HuH-7.5 (cell line): ENCODE measurements at regions not wholly inside any gene's neighbourhood (a gene's known extent, or its start where the extent isn't known, plus 50 kb on each side); places are given as distances from the start of the nearest gene placed in this dataset.
"Not testable (repeated sequence)": the region's sequence is repeated elsewhere in the genome, so short reads cannot be mapped to it uniquely, and the experiment has no call there.

Experiments
- DNase-seq: peaks from one replicate; pipeline ENCODE4 v3.0.0; 2011; ENCODE audit warnings: low spot score

DNA sequence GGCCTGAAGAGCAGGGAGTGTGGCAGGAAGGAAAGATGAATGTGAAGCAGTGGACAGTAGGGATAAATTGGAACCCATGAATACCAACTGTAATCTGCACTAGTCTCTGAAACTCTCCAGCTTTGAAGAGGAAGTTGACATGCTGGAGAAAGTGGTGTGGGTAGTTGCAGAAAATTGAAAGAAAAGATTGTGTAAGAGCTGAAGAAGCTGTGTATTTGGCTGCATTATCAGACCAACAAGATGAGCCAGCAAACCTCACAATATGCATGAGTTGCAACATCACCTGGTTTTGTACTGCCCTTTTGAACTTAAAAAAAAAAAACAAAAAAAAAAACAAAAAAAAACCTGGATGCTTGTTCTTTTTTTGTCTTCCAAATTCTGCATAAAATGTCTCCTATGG, 921.9 kb upstream of the EYS start:
- no peak for DNase-seq

- DNase-seq = no peak
Measured at GRCh38 chr6:66623050-66623449, 916.0 kb upstream of the EYS start.

- no peak for DNase-seq
Measured at GRCh38 chr6:66605971-66606370, 898.9 kb upstream of the EYS start.

DNA sequence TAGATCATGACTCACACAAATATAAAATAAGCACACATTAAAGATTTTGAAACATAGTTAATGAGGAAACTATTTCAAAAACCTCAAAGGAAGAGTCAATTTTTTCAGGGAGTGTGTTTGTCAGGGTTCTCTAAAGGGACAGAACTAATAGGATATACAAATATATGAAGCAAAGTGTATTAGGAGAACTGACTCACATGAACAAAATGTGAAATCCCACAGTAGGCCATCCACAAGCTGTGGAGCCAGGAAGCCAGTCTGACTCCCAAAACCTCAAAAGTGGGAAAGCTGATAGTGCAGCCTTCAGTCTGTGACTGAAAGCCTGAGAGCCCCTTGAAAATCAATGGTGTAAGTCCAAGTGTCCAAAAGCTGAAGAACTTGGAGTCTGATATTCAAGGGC, 898.0 kb upstream of the EYS start:
- DNase-seq = no peak

DNA sequence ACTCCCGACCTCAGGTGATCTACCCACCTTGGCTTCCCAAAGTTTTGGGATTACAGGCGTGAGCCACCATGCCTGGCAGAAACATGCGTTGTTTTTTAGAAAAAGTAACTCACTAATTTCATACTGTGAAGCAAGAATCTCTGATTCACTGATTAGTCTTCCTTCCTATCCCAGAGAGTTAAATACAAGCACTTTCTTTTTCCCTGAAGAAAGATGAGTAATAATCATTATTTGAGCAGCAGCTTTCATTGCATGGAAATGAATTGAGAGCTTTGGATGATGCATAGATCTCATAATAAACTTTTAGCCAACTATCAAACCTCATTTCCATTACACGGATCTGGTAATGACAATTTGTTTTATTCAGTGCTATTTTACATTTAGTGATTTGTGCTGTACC, 892.5 kb upstream of the EYS start:
- no peak for DNase-seq

GRCh38 chr6:66578362-66578761, 871.3 kb upstream of the EYS start:
- no peak for DNase-seq

- DNase-seq = no peak
Measured at GRCh38 chr6:66568271-66568670, 861.2 kb upstream of the EYS start.

DNA sequence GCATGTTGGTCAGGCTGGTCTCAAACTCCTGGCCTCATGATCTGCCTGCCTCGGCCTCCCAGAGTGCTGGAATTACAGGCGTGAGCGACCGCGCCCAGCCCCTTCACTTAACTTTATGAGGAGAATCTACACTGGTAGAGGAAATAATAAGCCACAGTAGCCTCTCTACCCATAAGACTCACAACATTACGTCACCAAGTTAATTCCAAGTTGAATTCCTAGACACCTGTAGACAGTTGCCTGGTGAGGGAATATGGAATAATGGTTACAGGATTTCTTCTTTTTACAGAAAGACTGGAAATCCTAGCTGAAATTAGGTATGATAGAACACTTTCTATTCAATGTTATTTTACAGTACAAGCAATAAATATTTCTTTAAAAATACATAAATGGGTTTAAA, 854.5 kb upstream of the EYS start:
- DNase-seq = no peak

GRCh38 chr6:66558189-66558588, 851.2 kb upstream of the EYS start:
- no peak for DNase-seq

- DNase-seq = no peak
Measured at GRCh38 chr6:66556936-66557335, 849.9 kb upstream of the EYS start.

DNA sequence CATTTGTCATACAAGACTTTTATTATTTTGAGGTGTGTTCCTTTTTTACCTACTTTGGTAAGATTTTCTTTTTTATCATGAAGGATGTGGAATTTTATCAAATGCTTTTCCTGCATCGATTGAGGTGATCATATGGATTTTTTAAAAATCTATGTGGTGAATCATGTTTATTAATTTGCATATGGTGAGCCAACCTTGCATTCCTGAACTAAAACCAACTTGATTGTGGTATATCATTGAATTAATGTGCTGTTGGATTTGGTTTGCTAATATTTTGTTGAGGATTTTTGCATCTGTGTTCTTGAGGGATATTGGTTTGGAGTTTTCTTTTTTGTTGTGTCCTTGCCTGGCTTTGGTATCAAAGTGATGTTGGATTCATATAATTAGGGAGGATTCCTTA, 848.1 kb upstream of the EYS start:
- DNase-seq = no peak

GRCh38 chr6:66553441-66553840, 846.4 kb upstream of the EYS start:
- no peak for DNase-seq

DNA sequence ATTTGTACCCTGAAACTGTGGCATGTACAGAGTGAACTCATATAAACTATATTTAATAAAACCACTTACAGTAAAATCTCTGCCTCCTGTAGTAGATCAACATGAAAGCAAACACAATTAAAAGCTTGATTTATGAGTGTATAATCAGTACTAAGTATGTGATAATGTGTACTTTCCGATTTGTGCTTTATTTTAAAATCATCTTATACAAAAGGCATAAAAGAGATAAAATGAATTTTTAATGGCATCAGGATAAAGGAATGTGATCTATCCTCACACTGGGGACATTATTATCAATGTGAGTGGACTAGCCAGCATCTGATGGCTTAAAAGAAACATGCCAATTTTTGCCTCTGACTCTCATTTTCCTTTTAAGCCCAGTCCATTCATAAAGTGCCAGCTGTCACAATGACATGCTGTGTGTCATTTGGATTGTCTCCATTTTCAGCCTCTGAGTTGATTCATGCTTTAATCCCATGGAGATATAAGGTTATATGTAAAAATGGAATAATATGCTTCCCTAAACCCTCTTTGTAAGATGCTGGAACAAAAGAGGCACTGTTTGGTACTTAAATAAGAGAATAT, 831.6 kb upstream of the EYS start:
- DNase-seq = no peak

GRCh38 chr6:66533921-66534404, 826.9 kb upstream of the EYS start:
- no peak for DNase-seq

- DNase-seq = no peak
Measured at GRCh38 chr6:66526061-66526460, 819.0 kb upstream of the EYS start.

- no peak for DNase-seq
Measured at GRCh38 chr6:66522864-66523263, 815.8 kb upstream of the EYS start.

DNA sequence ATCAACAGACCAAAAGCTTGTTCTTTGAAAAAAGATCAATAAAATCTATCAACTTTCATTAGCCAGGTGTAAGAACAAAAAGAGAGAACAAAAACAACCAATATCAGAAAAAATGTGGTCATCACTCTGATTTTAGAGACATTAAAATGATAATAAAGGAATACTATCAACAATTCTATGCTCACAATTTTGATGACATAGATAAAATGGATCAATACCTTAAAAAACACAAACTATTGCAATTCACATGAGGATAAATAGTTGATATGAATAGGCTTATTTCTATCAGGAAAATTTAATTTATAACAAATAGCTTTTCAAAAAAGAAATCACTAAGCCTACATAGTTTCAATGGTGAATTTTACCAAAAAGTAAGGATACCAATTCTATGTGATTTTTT, 809.4 kb upstream of the EYS start:
- DNase-seq = no peak

- DNase-seq = no peak
Measured at GRCh38 chr6:66508433-66508832, 801.4 kb upstream of the EYS start.

DNA sequence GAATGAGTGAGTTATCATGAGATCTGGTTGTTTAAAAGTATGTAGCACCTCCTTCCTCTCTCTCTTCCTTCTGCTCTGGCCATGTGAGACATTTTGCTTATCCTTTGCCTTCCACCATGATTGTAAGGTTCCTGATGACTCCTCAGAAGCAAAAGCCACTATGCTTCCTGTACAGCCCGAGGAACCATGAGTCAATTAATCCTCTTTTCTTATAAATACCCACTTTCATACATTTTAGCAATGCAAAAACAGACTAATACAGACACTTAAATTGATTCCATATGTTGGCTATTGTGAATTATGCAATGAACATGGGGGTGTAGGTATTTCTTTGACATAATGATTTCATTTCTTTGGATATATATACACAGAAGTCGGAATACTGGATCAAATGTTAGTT, 792.8 kb upstream of the EYS start:
- no peak for DNase-seq

DNA sequence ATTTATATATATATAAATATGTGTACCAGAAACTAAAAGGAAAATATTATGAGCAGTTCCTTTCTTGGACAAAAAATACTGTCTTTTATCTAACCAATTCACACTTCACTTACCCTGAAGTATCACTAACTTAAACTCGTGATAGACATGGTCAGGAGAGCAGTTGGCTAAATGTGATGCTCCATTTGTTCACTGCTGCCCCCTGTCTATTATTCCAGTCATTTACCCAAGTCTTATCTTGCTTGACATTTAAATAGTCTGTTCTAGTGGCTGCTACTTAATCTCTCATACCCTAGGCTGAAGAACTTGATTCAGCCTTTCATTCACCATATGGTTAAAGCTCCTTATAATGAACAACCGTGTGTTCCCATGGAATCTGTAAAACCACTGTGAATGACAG, 789.6 kb upstream of the EYS start:
- peak; percentile 6 for DNase-seq

DNA sequence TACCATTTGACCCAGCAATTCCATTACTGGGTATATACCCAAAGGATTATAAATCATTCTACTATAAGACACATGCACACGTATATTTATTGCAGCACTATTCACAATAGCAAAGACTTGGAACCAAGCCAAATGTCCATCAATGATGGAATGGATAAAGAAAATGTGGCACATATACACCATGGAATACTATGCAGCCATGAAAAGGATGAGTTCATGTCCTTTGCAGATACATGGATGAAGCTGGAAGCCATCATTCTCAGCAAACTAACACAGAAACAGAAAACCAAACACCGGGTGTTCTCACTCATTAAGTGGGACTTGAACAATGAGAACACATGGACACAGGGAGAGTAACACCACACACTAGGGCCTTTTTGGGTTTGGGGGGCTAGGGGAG, 787.6 kb upstream of the EYS start:
- DNase-seq = not testable (repeated sequence)

GRCh38 chr6:66489269-66489987, 782.4 kb upstream of the EYS start:
- no peak for DNase-seq

GRCh38 chr6:66481216-66481615, 774.2 kb upstream of the EYS start:
- no peak for DNase-seq

DNA sequence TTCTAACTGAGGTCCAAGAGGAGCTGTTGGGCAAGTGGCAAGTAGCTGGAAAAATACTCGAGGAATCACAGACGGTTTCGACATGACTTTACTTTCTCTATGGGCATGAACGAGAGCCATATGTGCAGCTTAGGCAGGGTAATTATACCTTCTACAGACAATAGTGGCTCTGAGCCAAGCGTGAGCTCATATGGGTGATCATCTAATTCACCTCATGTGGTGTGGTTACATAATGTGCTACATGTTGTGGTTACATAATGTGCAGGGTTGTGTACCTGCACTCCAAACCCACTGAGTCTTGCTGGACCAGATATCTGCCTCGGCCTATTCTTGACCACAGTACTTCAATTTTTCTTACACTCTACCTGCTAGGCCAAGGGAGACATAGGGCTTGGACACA, 771.7 kb upstream of the EYS start:
- no peak for DNase-seq
